K562 (cell line): ENCODE measurements at regions not wholly inside any gene's neighbourhood (a gene's known extent, or its start where the extent isn't known, plus 50 kb on each side); places are given as distances from the start of the nearest gene placed in this dataset.

Experiments
- ATAC-seq: fragments of 200-7000 bp; cut with Tn5 transposase; 3 replicates; pipeline ENCODE4 v1.9.1; 2020; ENCODE audit warnings: moderate library complexity
- BruUV-seq: library from RNA; stranded (reverse); fragments of 400-500 nt; replicated peaks from 2 replicates; lab custom pipeline; 2021; lab: Mats Ljungman, UMichigan
- CTCF ChIA-PET: fragments of 300-600 bp; formaldehyde crosslinking; extraction: SDS; loops from one replicate; lab custom pipeline; 2021; ENCODE audit warnings: low intra/inter-chr PET ratio; lab: Yijun Ruan, JAX
- POLR2A ChIA-PET: fragments of 300-600, 350-650 bp; sonication (Branson Sonifier 250); formaldehyde crosslinking; extraction: SDS; loops from one replicate; lab custom pipeline; 2021; ENCODE audit warnings: antibody characterized with exemption, inconsistent platforms; lab: Yijun Ruan, JAX
- DNase-seq, 4 experiments: peaks; one replicate each; pipeline versions ENCODE4 v3.0.0 to v3.0.0-alpha.2; 2011 to 2018; ENCODE audit warnings: low spot score in 3 of 4, mixed read lengths in 3 of 4; ENCODE audit errors: extremely low read depth in 1 of 4
- FAIRE-seq: peaks from 2 replicates; lab custom pipeline; 2011; peaks lifted over from hg19 to GRCh38; lab: Jason Lieb, UNC
- H2AFZ ChIP-seq: 2 replicates; pipeline ENCODE4 v1.6.0; 2011; ENCODE audit warnings: low read depth, low read length, control low read depth, inconsistent platforms
- H3K27ac ChIP-seq: fragments of 200-600 bp; 3 replicates; pipeline ENCODE4 v1.8.0; 2011; ENCODE audit warnings: low read depth, mild to moderate bottlenecking, control low read depth, inconsistent platforms, low read length, moderate library complexity, mixed read lengths; ENCODE audit errors: extremely low read depth
- H3K27me3 ChIP-seq, 2 experiments: fragments of 300-600 bp in 1 of 2; 2 replicates in 1 of 2; 3 replicates in 1 of 2; pipeline versions ENCODE4 v1.6.0 to v1.8.0; 2011; ENCODE audit warnings: inconsistent platforms in 2 of 2, low read length in 2 of 2, mild to moderate bottlenecking in 1 of 2, mixed read lengths in 1 of 2, moderate library complexity in 1 of 2; ENCODE audit not compliant: control insufficient read depth in 2 of 2, insufficient read depth in 2 of 2
- H3K36me3 ChIP-seq: fragments of 300-600 bp; 3 replicates; pipeline ENCODE4 v1.8.0; 2011; ENCODE audit warnings: mild to moderate bottlenecking, low read length, inconsistent platforms; ENCODE audit not compliant: control insufficient read depth, insufficient read depth
- H3K4me1 ChIP-seq, 2 experiments: fragments of 200-600 bp in 1 of 2; replicated peaks in 1 of 2; 2 replicates in 1 of 2; 3 replicates in 1 of 2; pipeline versions ENCODE4 v1.5.1 to v1.8.0; 2011; ENCODE audit warnings: inconsistent platforms in 2 of 2, low read length in 2 of 2, mild to moderate bottlenecking in 1 of 2, mixed read lengths in 1 of 2, moderate library complexity in 1 of 2; ENCODE audit not compliant: control insufficient read depth in 2 of 2, insufficient read depth in 2 of 2
- H3K4me2 ChIP-seq: 2 replicates; pipeline ENCODE4 v1.6.1; 2011; ENCODE audit warnings: low read length, control low read depth, inconsistent platforms, mixed read lengths; ENCODE audit not compliant: insufficient read depth
- H3K4me3 ChIP-seq: fragments of 200-600 bp; sonication (generic), shearing (Covaris generic); 2 replicates; pipeline ENCODE4 v1.5.1; 2016; ENCODE audit warnings: control low read depth, inconsistent platforms
- H3K79me2 ChIP-seq: fragments of 200-600 bp; 3 replicates; pipeline ENCODE4 v1.8.0; 2011; ENCODE audit warnings: low read length, inconsistent platforms; ENCODE audit not compliant: control insufficient read depth, insufficient read depth
- H3K9ac ChIP-seq, 2 experiments: 2 replicates each; pipeline versions ENCODE4 v1.6.0 to v1.6.1; 2011; ENCODE audit warnings: low read depth in 2 of 2, low read length in 2 of 2, control low read depth in 1 of 2, inconsistent platforms in 1 of 2, mild to moderate bottlenecking in 1 of 2, mixed read lengths in 1 of 2; ENCODE audit not compliant: insufficient read depth in 1 of 2
- H3K9me1 ChIP-seq: one replicate; pipeline ENCODE4 v1.6.0; 2011; ENCODE audit warnings: inconsistent platforms, mild to moderate bottlenecking, low read length, moderate library complexity; ENCODE audit not compliant: control insufficient read depth, insufficient read depth
- H3K9me3 ChIP-seq: replicated peaks from 2 replicates; pipeline ENCODE4 v1.5.1; 2011; ENCODE audit warnings: low read depth, low read length, inconsistent platforms; ENCODE audit not compliant: control insufficient read depth, insufficient read depth
- H4K20me1 ChIP-seq: replicated peaks from 2 replicates; pipeline ENCODE4 v1.6.1; 2011; ENCODE audit warnings: low read length, inconsistent platforms, mixed read lengths; ENCODE audit not compliant: control insufficient read depth, insufficient read depth
- HOXB6 ChIP-seq: fragments of 250-450 bp; sonication (Bioruptor Pico); IDR thresholded peaks from 2 replicates; pipeline ENCODE4 v1.5.1; 2022; ENCODE audit warnings: mild to moderate bottlenecking, borderline replicate concordance
- KLF16 ChIP-seq: IDR thresholded peaks from 2 replicates; pipeline ENCODE4 v1.6.1; 2016; ENCODE audit warnings: antibody characterized with exemption
- PBX2 ChIP-seq, 2 experiments: IDR thresholded peaks in 1 of 2; conservative IDR thresholded peaks in 1 of 2; 2 replicates each; pipeline ENCODE4 v1.6.1; 2016; ENCODE audit warnings: low read depth in 2 of 2, mild to moderate bottlenecking in 1 of 2, missing compliant biosample characterization in 1 of 2, missing genetic modification characterization in 1 of 2, moderate library complexity in 1 of 2
- ZNF280B ChIP-seq: fragments of 250-450 bp; sonication (Bioruptor Pico); IDR thresholded peaks from 2 replicates; pipeline ENCODE4 v1.5.1; 2021; ENCODE audit warnings: mild to moderate bottlenecking
- WGBS: fragments of 100-300 bp; shearing (Covaris generic); methylation state at CpG from one replicate; pipeline ENCODE4 v1.1.6; 2016; ENCODE audit warnings: low coverage, mixed read lengths; ENCODE audit not compliant: insufficient coverage; ENCODE audit errors: missing lambda C conversion rate; 5-methylcytosine and 5-hydroxymethylcytosine counted together
- in situ Hi-C: fragments of 300-500 bp; cut with MboI; formaldehyde crosslinking; loops from 4 replicates; pipeline ENCODE4 v1.15.0; 2018; ENCODE audit warnings: inconsistent platforms, mixed read lengths
- intact Hi-C: fragments of 100-400 bp; cut with micrococcal nuclease; formaldehyde crosslinking; loops from 2 replicates; pipeline ENCODE4 v1.14.2; 2022

- Histone ChIP-seq H3K36me3 (no peaks in the 10 kb centered on the region), H3K79me2 (no peaks in the 10 kb centered on the region), H3K4me2 (no peak overlapping the region), H3K9me1 (no peaks in the 10 kb centered on the region), H4K20me1 (no peaks in the 10 kb centered on the region), H3K4me1 (no peaks in the 10 kb centered on the region; a peak in 2 of 5 replicates), H2AFZ (peak overlapping the region; percentile 50), H3K27ac (no peak overlapping the region), H3K4me3 (no peak overlapping the region), H3K9ac (no peak overlapping the region), H3K9me3 (no peaks in the 10 kb centered on the region), H3K27me3 (no peaks in the 10 kb centered on the region)
- no peak for ATAC-seq
- CTCF ChIA-PET: no interaction called here
- intact Hi-C loops (no loop called here), in situ Hi-C loops (no loop called here)
- WGBS: 10% methylated on average over 1 of the region's 1 CpG
- TF ChIP-seq HOXB6 (CRISPR knock-in tag) (no peak), ZNF280B (CRISPR knock-in tag) (no peak), KLF16 (no peak), PBX2 (CRISPR knock-in tag; IDR thresholded peaks at IDR 0.05; ENCODE audit: low read depth) (no peak), PBX2 (tag; conservative IDR thresholded peaks at IDR 0.05; ENCODE audit: low read depth) (no peak)
- POLR2A ChIA-PET: no interaction called here
- DNase-seq: no peak
- no TSS peak for BruUV-seq
- no peak for FAIRE-seq
Measured at GRCh38 chr7:10797157-10797556, 176.5 kb upstream of the PHF14 start.
